Calu3 (cell line): ENCODE measurements at regions not wholly inside any gene's neighbourhood (a gene's known extent, or its start where the extent isn't known, plus 50 kb on each side); places are given as distances from the start of the nearest gene placed in this dataset.

Source experiments
- BruUV-seq: library from RNA; stranded (reverse); fragments of 400-500 nt; replicated peaks from 2 replicates; lab custom pipeline; 2021; lab: Mats Ljungman, UMichigan
- CTCF ChIA-PET: fragments of 300-600 bp; sonication (Branson Sonifier 250); formaldehyde crosslinking; loops from one replicate; lab custom pipeline; 2022; ENCODE audit warnings: antibody characterized with exemption; lab: Charles Lee
- DNase-seq: peaks from one replicate; pipeline ENCODE4 v3.0.0; 2022
- H3K27ac Mint-ChIP-seq: one replicate; pipeline ENCODE4 v1.8.0; 2022; ENCODE audit warnings: mixed read lengths; ENCODE audit not compliant: unreplicated experiment
- H3K27me3 Mint-ChIP-seq: one replicate; pipeline ENCODE4 v1.8.0; 2022; ENCODE audit warnings: mixed read lengths; ENCODE audit not compliant: unreplicated experiment
- H3K36me3 Mint-ChIP-seq: one replicate; pipeline ENCODE4 v1.8.0; 2022; ENCODE audit warnings: mild to moderate bottlenecking, moderate library complexity, mixed read lengths; ENCODE audit not compliant: insufficient read depth, unreplicated experiment
- H3K4me1 Mint-ChIP-seq: one replicate; pipeline ENCODE4 v1.8.0; 2022; ENCODE audit warnings: mild to moderate bottlenecking, low read depth, mixed read lengths; ENCODE audit not compliant: unreplicated experiment
- H3K4me3 Mint-ChIP-seq: one replicate; pipeline ENCODE4 v1.8.0; 2022; ENCODE audit warnings: mild to moderate bottlenecking, low read depth, moderate library complexity, mixed read lengths; ENCODE audit not compliant: unreplicated experiment
- H3K9me3 Mint-ChIP-seq: one replicate; pipeline ENCODE4 v1.8.0; 2022; ENCODE audit warnings: low read depth, mixed read lengths; ENCODE audit not compliant: unreplicated experiment
- CTCF ChIP-seq: fragments of 200-600 bp; IDR thresholded peaks from one replicate; pipeline ENCODE4 v1.8.0; 2022; ENCODE audit warnings: antibody characterized with exemption; ENCODE audit not compliant: unreplicated experiment
- intact Hi-C: fragments of 100-400 bp; cut with micrococcal nuclease; formaldehyde crosslinking; loops from one replicate; pipeline ENCODE4 v1.10.0; 2022; ENCODE audit not compliant: unreplicated experiment

- TF ChIP-seq CTCF: no peak
- Mint-ChIP-seq H3K27ac (no peak overlapping the region), H3K36me3 (no peaks in the 10 kb centered on the region), H3K4me1 (no peaks in the 10 kb centered on the region), H3K4me3 (no peak overlapping the region), H3K27me3 (no peaks in the 10 kb centered on the region), H3K9me3 (no peaks in the 10 kb centered on the region)
- CTCF ChIA-PET: interaction anchor here (0.5 kb wide), 1 partner anchor 229 kb away, joined by 4 read pairs; no protein-coding TSS in a partner anchor
- no peak for DNase-seq
- intact Hi-C loops: no loop called here
- BruUV-seq: no TSS peak
Observed at GRCh38 chr14:76939015-76939742, 89.3 kb downstream of the IRF2BPL start.

- Mint-ChIP-seq H3K36me3 (no peaks in the 10 kb centered on the region), H3K4me1 (no peaks in the 10 kb centered on the region), H3K27me3 (no peaks in the 10 kb centered on the region), H3K27ac (no peak overlapping the region), H3K9me3 (no peaks in the 10 kb centered on the region), H3K4me3 (no peak overlapping the region)
- no TSS peak for BruUV-seq
- TF ChIP-seq CTCF: no peak
- CTCF ChIA-PET: no interaction called here
- no peak for DNase-seq
- intact Hi-C loops: no loop called here
Observed at GRCh38 chr14:76938092-76938500, 90.4 kb downstream of the IRF2BPL start.

- Mint-ChIP-seq H3K4me1 (peaks cover 5% of the 10 kb centered on the region), H3K36me3 (no peaks in the 10 kb centered on the region), H3K9me3 (no peaks in the 10 kb centered on the region), H3K4me3 (no peak overlapping the region), H3K27ac (no peak overlapping the region), H3K27me3 (no peaks in the 10 kb centered on the region)
- intact Hi-C loops: no loop called here
- BruUV-seq: no TSS peak
- no peak for DNase-seq
- TF ChIP-seq CTCF: no peak
- CTCF ChIA-PET: interaction anchor here (1.1 kb wide), 1 partner anchor 19 kb away, joined by 3 read pairs; no protein-coding TSS in a partner anchor
Observed at GRCh38 chr14:76937181-76938091, 91.1 kb downstream of the IRF2BPL start.

GRCh38 chr14:76936483-76936882 lies 92.0 kb downstream of the IRF2BPL start:
- intact Hi-C loops: no loop called here
- Mint-ChIP-seq H3K36me3 (no peaks in the 10 kb centered on the region), H3K9me3 (no peaks in the 10 kb centered on the region), H3K4me3 (no peak overlapping the region), H3K27ac (no peak overlapping the region), H3K4me1 (peaks cover 14% of the 10 kb centered on the region), H3K27me3 (no peaks in the 10 kb centered on the region)
- CTCF ChIA-PET: interaction anchor here (1.1 kb wide), 1 partner anchor 18 kb away, joined by 3 read pairs; no protein-coding TSS in a partner anchor
- no TSS peak for BruUV-seq
- no peak for DNase-seq
- TF ChIP-seq CTCF: no peak
